Activated CD4-positive, alpha-beta T cell treated with anti-CD3 and anti-CD28 coated beads for 36 hours (primary cell): ENCODE measurements at regions not wholly inside any gene's neighbourhood (a gene's known extent, or its start where the extent isn't known, plus 50 kb on each side); places are given as distances from the start of the nearest gene placed in this dataset.
"Not testable (repeated sequence)": the region's sequence is repeated elsewhere in the genome, so short reads cannot be mapped to it uniquely, and the experiment has no call there.

ENCODE experiments used
- ATAC-seq: fragments of 200-7000 bp; cut with Tn5 transposase; one replicate; pipeline ENCODE4 v1.10.0; 2021; ENCODE audit warnings: mild to moderate bottlenecking, moderate library complexity
- CTCF ChIA-PET: fragments of 350-600 bp; sonication (Branson Sonifier 250); formaldehyde crosslinking; loops from one replicate; lab custom pipeline; 2021; ENCODE audit warnings: antibody characterized with exemption; lab: Charles Lee
- POLR2A ChIA-PET: fragments of 350-600 bp; sonication (Branson Sonifier 250); formaldehyde crosslinking; loops from one replicate; lab custom pipeline; 2021; ENCODE audit warnings: antibody characterized with exemption, inconsistent platforms; lab: Charles Lee
- DNase-seq: peaks from one replicate; pipeline ENCODE4 v3.0.0-alpha.2; 2020
- H3K27ac Mint-ChIP-seq: one replicate; pipeline ENCODE4 v1.8.0; 2021; ENCODE audit warnings: mixed read lengths
- H3K27me3 Mint-ChIP-seq: one replicate; pipeline ENCODE4 v1.8.0; 2021; ENCODE audit warnings: mixed read lengths
- H3K36me3 Mint-ChIP-seq: one replicate; pipeline ENCODE4 v1.8.0; 2021; ENCODE audit warnings: low read depth, mixed read lengths
- H3K4me1 Mint-ChIP-seq: one replicate; pipeline ENCODE4 v1.8.0; 2021; ENCODE audit warnings: mixed read lengths
- H3K4me3 Mint-ChIP-seq: one replicate; pipeline ENCODE4 v1.8.0; 2021; ENCODE audit warnings: mild to moderate bottlenecking, moderate library complexity, mixed read lengths
- H3K9me3 Mint-ChIP-seq: one replicate; pipeline ENCODE4 v1.8.0; 2021; ENCODE audit warnings: low read depth, mixed read lengths
- intact Hi-C, 2 experiments: fragments of 100-400 bp; cut with DNase I in 1 of 2; cut with micrococcal nuclease in 1 of 2; formaldehyde crosslinking; loops; one replicate each; pipeline versions ENCODE4 v1.14.2 to v1.15.1; 2022 to 2024; cut with DNase I, micrococcal nuclease

GRCh38 chr6:2611092-2611491 lies 139.6 kb downstream of the MYLK4 start:
- Mint-ChIP-seq H3K36me3 (no peaks in the 10 kb centered on the region), H3K4me3 (no peak overlapping the region), H3K27me3 (peaks cover 21% of the 10 kb centered on the region), H3K27ac (no peak overlapping the region), H3K9me3 (peaks cover 4% of the 10 kb centered on the region), H3K4me1 (no peaks in the 10 kb centered on the region)
- ATAC-seq (no peak), DNase-seq (no peak)
- ChIA-PET CTCF (interaction anchor here (1.6 kb wide), 1 partner anchor 23 kb away, joined by 5 read pairs; no protein-coding TSS in a partner anchor), POLR2A (no interaction called here)
- intact Hi-C loops, result no loop called here

DNA sequence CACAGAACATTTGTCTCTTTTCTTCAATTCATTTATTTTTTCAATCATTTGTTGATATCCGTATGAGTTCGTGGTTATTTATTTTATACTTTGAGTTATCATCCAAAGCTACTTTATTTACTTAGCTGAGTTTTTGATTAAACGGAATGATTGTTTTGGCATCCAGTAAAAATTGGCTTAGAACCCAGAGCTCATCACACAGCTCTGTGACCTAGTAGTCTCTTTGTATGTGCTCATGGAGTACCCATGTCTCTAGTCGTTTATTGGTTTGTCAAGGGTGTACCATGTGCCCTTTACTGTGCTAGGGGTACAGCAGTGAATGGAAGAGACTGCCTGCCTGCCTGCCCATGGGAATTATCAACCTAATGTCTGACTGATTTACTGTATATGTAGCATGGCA lies 142.2 kb downstream of the MYLK4 start:
- CTCF ChIA-PET, result no interaction called here
- no peak overlapping the region for H3K4me3 Mint-ChIP-seq
- intact Hi-C loops, result no loop called here
- H3K36me3 Mint-ChIP-seq, result no peaks in the 10 kb centered on the region
- DNase-seq, result no peak
- no peak overlapping the region for H3K27ac Mint-ChIP-seq
- no peaks in the 10 kb centered on the region for H3K4me1 Mint-ChIP-seq
- H3K9me3 Mint-ChIP-seq, result no peaks in the 10 kb centered on the region
- POLR2A ChIA-PET, result no interaction called here
- ATAC-seq, result no peak
- peaks cover 16% of the 10 kb centered on the region for H3K27me3 Mint-ChIP-seq

DNA sequence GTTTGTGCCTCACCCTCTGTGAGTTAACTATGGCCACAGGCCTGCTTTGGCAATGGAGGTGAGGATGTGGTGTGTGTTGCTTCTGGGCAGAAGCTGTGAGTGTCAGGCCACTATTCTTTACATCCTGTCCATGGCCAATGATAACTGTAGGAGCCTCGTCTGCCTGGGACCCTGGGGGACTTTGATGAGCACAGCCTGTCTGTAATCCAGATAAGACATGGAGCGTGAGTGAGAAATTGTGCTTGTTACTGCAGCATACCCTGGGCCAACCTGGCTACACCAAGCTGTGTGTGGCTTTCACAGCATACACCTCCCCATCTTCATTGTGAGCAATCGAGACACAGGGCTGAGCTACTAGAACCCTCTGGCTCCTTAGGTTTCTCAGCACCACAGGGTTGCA lies 150.4 kb downstream of the MYLK4 start:
- H3K4me3 Mint-ChIP-seq, result no peak overlapping the region
- DNase-seq, result no peak
- no peaks in the 10 kb centered on the region for H3K9me3 Mint-ChIP-seq
- H3K27me3 Mint-ChIP-seq, result peaks cover 1% of the 10 kb centered on the region
- CTCF ChIA-PET, result interaction anchor here (2.2 kb wide), 1 partner anchor 34 kb away, joined by 7 read pairs; no protein-coding TSS in a partner anchor
- intact Hi-C loops, result no loop called here
- POLR2A ChIA-PET, result interaction anchor here (0.6 kb wide), 1 partner anchor 221 kb away, joined by 3 read pairs; no protein-coding TSS in a partner anchor
- H3K36me3 Mint-ChIP-seq, result no peaks in the 10 kb centered on the region
- ATAC-seq, result no peak
- no peaks in the 10 kb centered on the region for H3K4me1 Mint-ChIP-seq
- H3K27ac Mint-ChIP-seq, result no peak overlapping the region

- no peak overlapping the region for H3K27ac Mint-ChIP-seq
- POLR2A ChIA-PET, result no interaction called here
These were observed 150.9 kb downstream of the MYLK4 start for GRCh38 chr6:2599817-2600216.

GRCh38 chr6:2598867-2599266 lies 151.9 kb downstream of the MYLK4 start:
- ChIA-PET POLR2A (no interaction called here), CTCF (no interaction called here)
- no peak overlapping the region for H3K4me3 Mint-ChIP-seq
- H3K9me3 Mint-ChIP-seq, result no peaks in the 10 kb centered on the region
- ATAC-seq (no peak), DNase-seq (no peak)
- H3K36me3 Mint-ChIP-seq, result no peaks in the 10 kb centered on the region
- intact Hi-C loops, result no loop called here
- no peak overlapping the region for H3K27ac Mint-ChIP-seq
- no peaks in the 10 kb centered on the region for H3K27me3 Mint-ChIP-seq
- no peaks in the 10 kb centered on the region for H3K4me1 Mint-ChIP-seq

More at GRCh38 chr6:2599817-2600216, 150.9 kb downstream of the MYLK4 start:
- CTCF ChIA-PET, result interaction anchor here (2.2 kb wide), 1 partner anchor 35 kb away, joined by 7 read pairs; no protein-coding TSS in a partner anchor
- H3K36me3 Mint-ChIP-seq, result no peaks in the 10 kb centered on the region
- H3K4me3 Mint-ChIP-seq, result no peak overlapping the region
- H3K9me3 Mint-ChIP-seq, result no peaks in the 10 kb centered on the region
- DNase-seq (no peak), ATAC-seq (no peak)
- intact Hi-C loops, result no loop called here
- no peaks in the 10 kb centered on the region for H3K4me1 Mint-ChIP-seq
- H3K27me3 Mint-ChIP-seq, result peaks cover 1% of the 10 kb centered on the region

- DNase-seq (no peak), ATAC-seq (no peak)
- ChIA-PET CTCF (no interaction called here), POLR2A (no interaction called here)
- intact Hi-C loops, result no loop called here
- no peaks in the 10 kb centered on the region for H3K4me1 Mint-ChIP-seq
- no peak overlapping the region for H3K27ac Mint-ChIP-seq
- H3K4me3 Mint-ChIP-seq, result no peak overlapping the region
- no peaks in the 10 kb centered on the region for H3K27me3 Mint-ChIP-seq
- no peaks in the 10 kb centered on the region for H3K9me3 Mint-ChIP-seq
- H3K36me3 Mint-ChIP-seq, result no peaks in the 10 kb centered on the region
These were observed 152.7 kb downstream of the MYLK4 start for GRCh38 chr6:2597991-2598390.

- H3K27ac Mint-ChIP-seq, DNase-seq, H3K27me3 Mint-ChIP-seq, H3K4me3 Mint-ChIP-seq, H3K36me3 Mint-ChIP-seq, intact Hi-C loops, CTCF ChIA-PET, POLR2A ChIA-PET, ATAC-seq, H3K4me1 Mint-ChIP-seq, H3K9me3 Mint-ChIP-seq: not testable (repeated sequence)
These were observed 153.3 kb downstream of the MYLK4 start for GRCh38 chr6:2597457-2597856.

DNA sequence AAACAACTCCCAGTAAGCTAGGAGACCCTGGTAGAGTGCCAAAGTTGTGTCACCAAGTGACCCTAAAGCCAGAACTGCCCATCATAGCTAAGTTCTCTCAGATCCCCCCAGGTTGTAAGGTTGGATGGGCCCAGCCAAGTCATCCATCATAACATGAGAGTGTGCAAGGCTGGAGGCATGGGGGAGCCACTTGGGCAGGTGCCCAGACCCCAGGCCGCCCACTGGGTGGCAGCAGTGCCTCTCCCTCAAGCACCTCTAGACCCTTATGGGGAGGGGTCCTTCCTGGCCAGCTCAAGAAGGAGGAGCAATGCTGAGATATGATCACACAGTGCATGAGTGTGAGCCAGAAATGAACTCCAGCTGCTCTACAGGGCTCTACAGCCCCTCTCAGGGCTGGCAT lies 154.5 kb downstream of the MYLK4 start:
- Mint-ChIP-seq H3K4me1 (no peaks in the 10 kb centered on the region), H3K36me3 (no peaks in the 10 kb centered on the region), H3K27me3 (no peaks in the 10 kb centered on the region), H3K27ac (no peak overlapping the region), H3K4me3 (no peak overlapping the region), H3K9me3 (no peaks in the 10 kb centered on the region)
- CTCF ChIA-PET, result interaction anchor here (0.5 kb wide), 1 partner anchor 813 kb away, joined by 3 read pairs; no protein-coding TSS in a partner anchor
- intact Hi-C loops, result no loop called here
- ATAC-seq (no peak), DNase-seq (peak; percentile 9)
- POLR2A ChIA-PET, result no interaction called here

DNA sequence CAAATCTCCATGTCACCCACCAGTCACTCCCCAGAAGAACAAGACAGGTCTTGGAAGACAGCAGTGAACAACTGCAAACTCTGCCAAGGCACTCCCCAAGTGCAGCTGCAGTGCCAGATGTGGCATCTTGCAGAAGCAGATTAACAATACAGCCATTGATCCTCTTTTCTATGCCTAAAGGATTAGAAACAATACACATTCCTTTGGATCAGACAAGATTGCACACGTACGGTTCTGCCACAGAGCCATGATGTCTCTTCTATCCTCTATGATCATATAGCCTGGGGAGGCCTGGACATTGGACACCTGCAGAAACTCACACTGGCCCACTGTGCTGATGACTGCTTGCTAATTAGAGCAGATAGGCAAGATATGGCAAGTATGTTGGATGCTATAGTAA lies 155.9 kb downstream of the MYLK4 start:
- H3K4me1 Mint-ChIP-seq, result no peaks in the 10 kb centered on the region
- H3K9me3 Mint-ChIP-seq, result no peaks in the 10 kb centered on the region
- ChIA-PET POLR2A (no interaction called here), CTCF (no interaction called here)
- no peak for ATAC-seq
- no peak for DNase-seq
- H3K4me3 Mint-ChIP-seq, result no peak overlapping the region
- H3K36me3 Mint-ChIP-seq, result no peaks in the 10 kb centered on the region
- no peak overlapping the region for H3K27ac Mint-ChIP-seq
- intact Hi-C loops, result no loop called here
- no peaks in the 10 kb centered on the region for H3K27me3 Mint-ChIP-seq

DNA sequence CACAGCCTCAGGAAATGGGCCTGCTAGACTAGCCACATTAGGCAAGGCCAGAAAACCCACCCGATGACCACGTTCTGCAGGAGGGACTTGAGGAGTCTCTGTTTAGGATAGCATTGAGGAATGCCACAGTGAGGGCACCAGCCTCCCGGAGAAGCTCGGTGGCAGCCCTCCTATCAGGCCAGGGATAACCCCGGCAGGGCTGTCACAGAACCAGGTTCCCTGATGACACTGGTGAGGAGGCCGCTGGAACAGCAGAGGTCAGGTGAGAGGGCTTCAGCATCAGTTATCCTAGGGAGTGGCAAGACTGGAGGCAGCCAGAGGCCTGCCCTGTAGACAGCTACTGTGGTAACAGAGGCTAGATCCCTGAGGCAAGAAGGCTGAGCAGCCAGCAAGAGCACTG lies 157.6 kb downstream of the MYLK4 start:
- Mint-ChIP-seq H3K4me3 (no peak overlapping the region), H3K36me3 (no peaks in the 10 kb centered on the region), H3K27ac (no peak overlapping the region), H3K9me3 (no peaks in the 10 kb centered on the region), H3K27me3 (peaks cover 7% of the 10 kb centered on the region), H3K4me1 (no peaks in the 10 kb centered on the region)
- CTCF ChIA-PET, result interaction anchor here (0.9 kb wide), 1 partner anchor 41 kb away, joined by 3 read pairs; no protein-coding TSS in a partner anchor
- ATAC-seq (no peak), DNase-seq (no peak)
- POLR2A ChIA-PET, result no interaction called here
- intact Hi-C loops, result no loop called here

- DNase-seq (no peak), ATAC-seq (no peak)
- Mint-ChIP-seq H3K27ac (no peak overlapping the region), H3K4me1 (no peaks in the 10 kb centered on the region), H3K4me3 (no peak overlapping the region), H3K9me3 (peaks cover 2% of the 10 kb centered on the region), H3K36me3 (no peaks in the 10 kb centered on the region), H3K27me3 (peaks cover 21% of the 10 kb centered on the region)
- ChIA-PET POLR2A (no interaction called here), CTCF (no interaction called here)
- intact Hi-C loops, result no loop called here
These were observed 161.5 kb downstream of the MYLK4 start for GRCh38 chr6:2589171-2589661.

DNA sequence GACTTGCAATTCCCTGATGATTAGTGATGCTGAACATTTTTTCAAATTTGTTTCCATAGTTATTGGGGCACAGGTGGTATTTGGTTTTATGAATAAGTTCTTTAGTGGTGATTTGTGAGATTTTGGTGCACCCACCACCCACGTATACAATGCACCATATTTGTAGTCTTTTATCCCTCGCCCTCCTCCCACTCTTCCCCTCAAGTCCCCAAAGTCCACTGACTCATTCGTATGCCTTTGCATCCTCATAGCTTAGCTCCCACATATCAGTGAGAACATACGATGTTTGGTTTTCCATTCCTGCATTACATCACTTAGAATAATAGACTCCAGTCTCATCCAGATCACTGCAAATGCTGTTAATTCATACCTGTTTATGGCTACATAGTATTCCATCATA lies 167.3 kb downstream of the MYLK4 start:
- ATAC-seq (no peak), DNase-seq (no peak)
- Mint-ChIP-seq H3K4me1 (no peaks in the 10 kb centered on the region), H3K27ac (no peak overlapping the region), H3K36me3 (no peaks in the 10 kb centered on the region), H3K4me3 (no peak overlapping the region), H3K27me3 (peaks cover 46% of the 10 kb centered on the region), H3K9me3 (peaks cover 2% of the 10 kb centered on the region)
- CTCF ChIA-PET, result no interaction called here
- intact Hi-C loops, result no loop called here
- POLR2A ChIA-PET, result no interaction called here
